RWPE2 (cell line): ENCODE measurements at regions not wholly inside any gene's neighbourhood (a gene's known extent, or its start where the extent isn't known, plus 50 kb on each side); places are given as distances from the start of the nearest gene placed in this dataset.

ENCODE experiments used
- ATAC-seq: fragments of 200-7000 bp; cut with Tn5 transposase; 3 replicates; pipeline ENCODE4 v1.9.1; 2021; ENCODE audit warnings: low read depth
- DNase-seq: peaks from one replicate; pipeline ENCODE4 v3.0.0-alpha.2; 2020; ENCODE audit warnings: low spot score
- H3K27ac ChIP-seq: fragments of 450-650 bp; 2 replicates; pipeline ENCODE4 v1.5.1; 2017; ENCODE audit warnings: mild to moderate bottlenecking; ENCODE audit not compliant: poor library complexity, severe bottlenecking
- H3K27me3 ChIP-seq: fragments of 250-450 bp; sonication (Bioruptor Pico); 2 replicates; pipeline ENCODE4 v1.5.1; 2021; ENCODE audit warnings: mild to moderate bottlenecking, moderate library complexity; ENCODE audit not compliant: insufficient read depth, poor library complexity, severe bottlenecking
- H3K36me3 ChIP-seq: fragments of 250-450 bp; sonication (Bioruptor Pico); 2 replicates; pipeline ENCODE4 v1.5.1; 2020; ENCODE audit warnings: low read depth, mild to moderate bottlenecking, moderate library complexity
- H3K4me1 ChIP-seq: fragments of 250-450 bp; sonication (Bioruptor Pico); 2 replicates; pipeline ENCODE4 v1.5.1; 2021; ENCODE audit warnings: mild to moderate bottlenecking, moderate library complexity; ENCODE audit not compliant: insufficient read depth, poor library complexity, severe bottlenecking
- H3K4me3 ChIP-seq: fragments of 250-450 bp; sonication (Bioruptor Pico); 2 replicates; pipeline ENCODE4 v1.5.1; 2021; ENCODE audit warnings: mild to moderate bottlenecking, moderate library complexity; ENCODE audit not compliant: severe bottlenecking
- H3K9me3 ChIP-seq: fragments of 250-450 bp; sonication (Bioruptor Pico); 2 replicates; pipeline ENCODE4 v1.5.1; 2021; ENCODE audit warnings: mild to moderate bottlenecking, moderate library complexity; ENCODE audit not compliant: severe bottlenecking
- TF ChIP-seq, protein P1 (sequence below): fragments of 450-650 bp; IDR thresholded peaks from one replicate; pipeline ENCODE4 v1.5.1; 2017; ENCODE audit warnings: mild to moderate bottlenecking, moderate library complexity; ENCODE audit not compliant: poor library complexity, severe bottlenecking

DNA sequence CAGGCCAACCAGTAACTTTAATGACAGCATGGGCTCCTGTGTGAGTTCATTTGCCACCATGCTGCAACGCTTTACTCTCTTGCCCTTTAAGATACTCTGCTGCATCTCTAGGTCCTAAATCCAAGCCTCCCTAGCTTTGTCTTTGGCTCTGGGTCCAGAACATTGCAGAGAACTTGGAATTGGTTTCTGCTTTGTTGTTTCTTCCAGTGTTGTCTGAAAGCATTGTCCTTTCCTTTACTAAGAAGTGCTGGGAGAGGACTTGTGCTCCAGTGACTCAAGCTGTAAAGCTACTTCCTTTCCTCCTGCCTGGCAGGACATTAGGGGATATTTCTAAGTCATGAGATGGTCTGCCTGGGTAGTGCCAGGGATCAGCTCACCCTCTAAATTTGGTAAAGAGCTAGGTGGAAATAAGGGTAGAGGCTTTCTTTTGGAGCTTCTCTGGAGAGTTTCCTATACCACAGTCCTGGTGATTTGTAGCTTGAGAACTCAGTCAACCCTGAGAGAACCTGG is 202.5 kb upstream of the CADM1 start:
- no peak for ATAC-seq

DNA sequence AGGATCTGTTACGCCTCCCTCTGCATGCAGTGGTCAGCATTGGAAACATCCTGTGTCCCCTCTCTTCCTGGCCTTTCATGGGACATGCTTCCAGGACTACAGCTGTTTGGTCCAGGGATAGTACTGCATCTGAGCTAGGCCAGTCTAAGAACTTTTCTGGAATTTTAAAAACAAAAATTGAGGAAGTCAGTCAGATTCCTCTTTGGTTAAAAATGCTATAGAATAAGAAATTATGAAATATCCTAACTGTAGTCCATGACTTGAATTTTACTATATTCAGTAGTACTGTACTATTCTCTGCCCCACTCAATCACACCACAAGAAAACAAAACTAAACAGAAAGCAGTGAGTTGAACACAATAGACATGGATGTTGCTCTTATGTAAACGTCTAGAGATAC is 201.0 kb upstream of the CADM1 start:
- no peaks in the 10 kb centered on the region for H3K36me3 ChIP-seq
- no peak overlapping the region for H3K4me3 ChIP-seq
- no peak overlapping the region for H3K27ac ChIP-seq
- ATAC-seq (no peak), DNase-seq (no peak)
- H3K9me3 ChIP-seq, result peaks cover 2% of the 10 kb centered on the region
- H3K27me3 ChIP-seq, result no peaks in the 10 kb centered on the region
- TF ChIP-seq, protein P1, sequence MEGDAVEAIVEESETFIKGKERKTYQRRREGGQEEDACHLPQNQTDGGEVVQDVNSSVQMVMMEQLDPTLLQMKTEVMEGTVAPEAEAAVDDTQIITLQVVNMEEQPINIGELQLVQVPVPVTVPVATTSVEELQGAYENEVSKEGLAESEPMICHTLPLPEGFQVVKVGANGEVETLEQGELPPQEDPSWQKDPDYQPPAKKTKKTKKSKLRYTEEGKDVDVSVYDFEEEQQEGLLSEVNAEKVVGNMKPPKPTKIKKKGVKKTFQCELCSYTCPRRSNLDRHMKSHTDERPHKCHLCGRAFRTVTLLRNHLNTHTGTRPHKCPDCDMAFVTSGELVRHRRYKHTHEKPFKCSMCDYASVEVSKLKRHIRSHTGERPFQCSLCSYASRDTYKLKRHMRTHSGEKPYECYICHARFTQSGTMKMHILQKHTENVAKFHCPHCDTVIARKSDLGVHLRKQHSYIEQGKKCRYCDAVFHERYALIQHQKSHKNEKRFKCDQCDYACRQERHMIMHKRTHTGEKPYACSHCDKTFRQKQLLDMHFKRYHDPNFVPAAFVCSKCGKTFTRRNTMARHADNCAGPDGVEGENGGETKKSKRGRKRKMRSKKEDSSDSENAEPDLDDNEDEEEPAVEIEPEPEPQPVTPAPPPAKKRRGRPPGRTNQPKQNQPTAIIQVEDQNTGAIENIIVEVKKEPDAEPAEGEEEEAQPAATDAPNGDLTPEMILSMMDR, result no peak
- H3K4me1 ChIP-seq, result no peaks in the 10 kb centered on the region

More for the DNA sequence above, 202.5 kb upstream of the CADM1 start:
- Histone ChIP-seq H3K9me3 (no peaks in the 10 kb centered on the region), H3K27me3 (no peaks in the 10 kb centered on the region), H3K36me3 (no peaks in the 10 kb centered on the region), H3K27ac (no peak overlapping the region), H3K4me3 (no peak overlapping the region), H3K4me1 (no peaks in the 10 kb centered on the region)
- no peak for DNase-seq
- TF ChIP-seq, protein P1, result no peak

DNA sequence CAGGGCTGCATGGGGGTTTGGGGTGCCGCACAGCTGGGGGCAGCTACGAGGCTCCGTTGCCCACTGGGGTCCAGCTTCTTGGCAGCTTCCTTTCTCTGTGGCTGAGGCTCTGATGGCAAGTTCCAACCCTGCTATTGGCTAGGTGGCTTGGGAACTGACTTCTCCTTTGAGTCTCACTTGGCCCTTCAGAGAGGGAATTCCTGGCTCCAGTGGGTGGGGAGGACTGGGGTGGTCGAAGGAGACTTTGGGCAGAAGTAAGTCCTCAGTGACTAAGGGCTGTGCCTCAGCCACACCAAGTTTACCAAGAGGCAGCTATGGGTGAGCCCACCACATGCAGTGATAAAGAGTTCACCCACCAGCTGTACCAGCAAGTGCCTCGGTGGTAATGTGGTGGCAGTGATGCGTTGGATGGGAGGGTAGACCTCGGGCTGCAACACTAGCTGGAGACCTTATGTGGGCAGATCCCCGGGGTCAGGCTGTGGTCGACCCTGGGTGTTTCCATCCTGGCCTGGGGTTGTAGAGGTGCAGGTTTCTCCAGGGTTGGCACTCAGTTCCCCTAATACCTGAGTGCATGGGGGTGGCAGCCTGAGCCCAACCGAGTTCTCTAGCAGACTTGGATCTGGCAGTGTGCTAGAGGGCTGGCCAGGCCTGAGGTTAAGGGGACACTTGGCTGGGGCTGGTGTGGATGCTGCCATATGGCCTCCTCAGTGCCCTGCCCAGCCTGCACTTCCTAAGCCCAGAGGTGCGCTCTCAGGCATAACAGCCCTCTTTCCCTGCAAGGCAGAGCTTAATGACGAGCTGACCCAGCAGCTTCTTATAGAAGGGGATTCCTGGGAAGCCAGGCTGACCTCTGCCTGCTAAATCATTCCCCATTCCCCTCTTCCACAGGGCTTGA is 197.0 kb upstream of the CADM1 start:
- Histone ChIP-seq H3K36me3 (no peaks in the 10 kb centered on the region), H3K4me1 (no peaks in the 10 kb centered on the region), H3K4me3 (no peak overlapping the region), H3K27ac (no peak overlapping the region), H3K9me3 (peaks cover 2% of the 10 kb centered on the region), H3K27me3 (no peaks in the 10 kb centered on the region)
- ATAC-seq (no peak), DNase-seq (no peak)
- TF ChIP-seq, protein P1, result no peak

DNA sequence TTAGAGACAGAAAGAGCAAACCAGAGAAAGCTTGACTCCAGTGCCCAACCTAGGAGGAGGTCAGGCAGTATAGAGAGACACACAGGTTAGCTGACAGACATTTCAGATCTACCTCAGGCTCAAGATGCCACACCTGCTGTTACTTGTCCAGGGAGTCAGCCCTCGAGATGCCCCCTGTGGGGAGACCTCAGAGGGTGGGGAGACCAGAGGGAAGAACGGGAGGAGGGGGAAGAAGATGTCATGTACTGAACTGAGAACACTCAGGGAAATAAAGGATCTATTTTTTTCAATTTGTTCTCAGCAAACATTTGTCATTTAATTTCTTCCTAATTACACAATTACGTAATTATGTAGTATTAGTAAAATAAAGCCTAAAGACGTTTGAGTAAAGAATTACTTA is 196.3 kb upstream of the CADM1 start:
- H3K27me3 ChIP-seq, result no peaks in the 10 kb centered on the region

More for the DNA sequence above, 196.3 kb upstream of the CADM1 start:
- no peak overlapping the region for H3K4me3 ChIP-seq
- DNase-seq, result no peak
- peaks cover 2% of the 10 kb centered on the region for H3K9me3 ChIP-seq
- TF ChIP-seq, protein P1, result no peak
- no peak overlapping the region for H3K27ac ChIP-seq
- H3K36me3 ChIP-seq, result no peaks in the 10 kb centered on the region
- H3K4me1 ChIP-seq, result no peaks in the 10 kb centered on the region
- ATAC-seq, result no peak
